B cell (primary cell): ENCODE measurements at regions not wholly inside any gene's neighbourhood (a gene's known extent, or its start where the extent isn't known, plus 50 kb on each side); places are given as distances from the start of the nearest gene placed in this dataset.

Experiments used
- ATAC-seq: fragments of 200-7000 bp; cut with Tn5 transposase; one replicate; pipeline ENCODE4 v1.10.0; 2021; ENCODE audit warnings: low read depth, mild to moderate bottlenecking, moderate number of reproducible peaks, moderate library complexity
- CTCF ChIA-PET: fragments of 350-600 bp; sonication (Branson Sonifier 250); formaldehyde crosslinking; loops from one replicate; lab custom pipeline; 2021; ENCODE audit warnings: antibody characterized with exemption, inconsistent platforms; lab: Charles Lee
- POLR2A ChIA-PET: fragments of 350-600 bp; sonication (Branson Sonifier 250); formaldehyde crosslinking; loops from one replicate; lab custom pipeline; 2021; ENCODE audit warnings: antibody characterized with exemption; lab: Charles Lee
- DNase-seq: peaks from one replicate; pipeline ENCODE4 v3.0.0; 2013
- H2AFZ ChIP-seq: 2 replicates; pipeline ENCODE4 v1.6.1; 2012; ENCODE audit warnings: mild to moderate bottlenecking, low read depth, low read length; ENCODE audit not compliant: insufficient read depth, poor library complexity, severe bottlenecking
- H3K27ac ChIP-seq, 2 donors: 1 replicate in 1 of 2; 2 replicates in 1 of 2; pipeline ENCODE4 v1.5.1; 2012 to 2013; ENCODE audit warnings: low read length in 2 of 2, mild to moderate bottlenecking in 2 of 2, moderate library complexity in 1 of 2
- H3K27me3 ChIP-seq, 4 experiments: fragments of 200-600 bp in 1 of 4; sonication (generic) in 1 of 4; replicated peaks in 1 of 4; 1 replicate in 2 of 4; 2 replicates in 2 of 4; pipeline versions ENCODE4 v1.6.1 to v1.7.0; 2013 to 2016; ENCODE audit warnings: low read length in 3 of 4, mild to moderate bottlenecking in 2 of 4, mixed read lengths in 1 of 4, moderate library complexity in 1 of 4; ENCODE audit not compliant: insufficient read depth in 4 of 4, control insufficient read depth in 3 of 4; ENCODE audit errors: control extremely low read depth in 1 of 4
- H3K36me3 ChIP-seq, 2 experiments: replicated peaks in 1 of 2; 1 replicate in 1 of 2; 2 replicates in 1 of 2; pipeline versions ENCODE4 v1.6.1 to v1.7.1; 2013; ENCODE audit warnings: low read length in 1 of 2; ENCODE audit not compliant: insufficient read depth in 2 of 2, control insufficient read depth in 1 of 2; ENCODE audit errors: control extremely low read depth in 1 of 2, extremely low read depth in 1 of 2
- H3K4me1 ChIP-seq, 2 donors: fragments of 200-600 bp in 1 of 2; sonication (generic) in 1 of 2; 1 replicate in 1 of 2; 2 replicates in 1 of 2; pipeline versions ENCODE4 v1.5.1 to v1.6.1; 2013 to 2017; ENCODE audit warnings: low read length in 2 of 2; ENCODE audit not compliant: control insufficient read depth in 2 of 2, insufficient read depth in 2 of 2
- H3K4me2 ChIP-seq: replicated peaks from 2 replicates; pipeline ENCODE3; 2012; ENCODE audit warnings: mild to moderate bottlenecking, low read depth, low read length; ENCODE audit not compliant: poor library complexity, severe bottlenecking
- H3K4me3 ChIP-seq, 5 experiments: fragments of 200-600 bp in 1 of 5; sonication (generic) in 1 of 5; 1 replicate in 3 of 5; 2 replicates in 2 of 5; pipeline versions ENCODE4 v1.5.1 to v1.7.0; 2011 to 2016; ENCODE audit warnings: low read length in 4 of 5, mild to moderate bottlenecking in 4 of 5, low read depth in 2 of 5, control low read depth in 1 of 5, moderate library complexity in 1 of 5; ENCODE audit not compliant: insufficient read depth in 1 of 5; ENCODE audit errors: control extremely low read depth in 1 of 5, extremely low read depth in 1 of 5
- H3K79me2 ChIP-seq: fragments of 200-600 bp; sonication (generic); one replicate; pipeline ENCODE4 v1.6.0; 2016; ENCODE audit warnings: low read length; ENCODE audit not compliant: control insufficient read depth, insufficient read depth
- H3K9ac ChIP-seq: fragments of 200-600 bp; sonication (generic); 2 replicates; pipeline ENCODE4 v1.6.1; 2017; ENCODE audit warnings: mild to moderate bottlenecking, low read length, moderate library complexity
- H3K9me3 ChIP-seq, 3 donors: one replicate each; pipeline versions ENCODE4 v1.6.1 to v1.7.1; 2013; ENCODE audit warnings: low read length in 2 of 3; ENCODE audit not compliant: control insufficient read depth in 2 of 3, insufficient read depth in 1 of 3; ENCODE audit errors: control extremely low read depth in 1 of 3
- H4K20me1 ChIP-seq: 2 replicates; pipeline ENCODE4 v1.6.0; 2012; ENCODE audit warnings: mild to moderate bottlenecking, low read length; ENCODE audit not compliant: insufficient read depth, control insufficient read depth, poor library complexity, severe bottlenecking
- H3K27ac Mint-ChIP-seq: one replicate; pipeline ENCODE4 v1.8.0; 2021; ENCODE audit warnings: mixed read lengths
- H3K27me3 Mint-ChIP-seq: one replicate; pipeline ENCODE4 v1.8.0; 2021; ENCODE audit warnings: mixed read lengths
- H3K4me1 Mint-ChIP-seq: one replicate; pipeline ENCODE4 v1.8.0; 2021; ENCODE audit warnings: mixed read lengths
- H3K4me3 Mint-ChIP-seq: one replicate; pipeline ENCODE4 v1.8.0; 2021; ENCODE audit warnings: mixed read lengths
- H3K9me3 Mint-ChIP-seq: one replicate; pipeline ENCODE4 v1.8.0; 2022; ENCODE audit warnings: mixed read lengths; ENCODE audit not compliant: insufficient read depth
- EZH2 ChIP-seq: IDR thresholded peaks from 2 replicates; pipeline ENCODE4 v1.6.1; 2012; ENCODE audit warnings: borderline replicate concordance, low read depth, mild to moderate bottlenecking, moderate library complexity, low read length; ENCODE audit not compliant: insufficient read depth, poor library complexity, severe bottlenecking
- WGBS: methylation state at CpG from one replicate; pipeline ENCODE4 v1.1.5; 2013; ENCODE audit warnings: missing lambda C conversion rate; ENCODE audit not compliant: insufficient coverage; 5-methylcytosine and 5-hydroxymethylcytosine counted together
- intact Hi-C: fragments of 100-400 bp; cut with micrococcal nuclease; formaldehyde crosslinking; loops from one replicate; pipeline ENCODE4 v1.10.0; 2022
- TF ChIP-seq, protein P1 (sequence below): fragments of 200-600 bp; IDR thresholded peaks from one replicate; pipeline ENCODE4 v1.8.0; 2022; ENCODE audit warnings: antibody characterized with exemption, mild to moderate bottlenecking

DNA sequence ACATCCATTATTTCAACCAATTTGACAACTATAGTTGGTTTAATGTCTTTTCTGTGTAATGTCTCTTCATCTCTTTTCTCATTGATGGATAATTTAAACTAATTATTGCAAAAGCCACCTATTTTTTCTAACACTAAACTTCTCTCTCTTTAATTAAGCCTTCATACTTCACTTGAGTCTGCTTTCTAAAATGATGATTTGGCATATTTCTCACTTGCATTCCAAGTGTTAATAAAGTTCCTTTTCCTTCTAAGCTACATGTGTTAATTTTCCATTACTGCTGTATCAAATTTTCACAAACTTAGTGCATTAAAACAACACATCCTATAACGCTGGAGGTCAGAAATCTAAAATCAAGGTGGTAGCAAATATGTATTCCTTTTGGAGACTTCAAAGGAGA is 1743.8 kb upstream of the PCDH7 start:
- Histone ChIP-seq H3K4me3 (no peak overlapping the region), H3K9ac (no peak overlapping the region), H3K27ac (no peak overlapping the region), H4K20me1 (no peaks in the 10 kb centered on the region), H3K9me3 (no peaks in the 10 kb centered on the region), H2AFZ (no peak overlapping the region), H3K27me3 (no peaks in the 10 kb centered on the region), H3K4me1 (no peaks in the 10 kb centered on the region), H3K36me3 (no peaks in the 10 kb centered on the region), H3K4me2 (no peak overlapping the region), H3K79me2 (no peaks in the 10 kb centered on the region)
- Mint-ChIP-seq H3K9me3 (no peaks in the 10 kb centered on the region), H3K27me3 (no peaks in the 10 kb centered on the region), H3K4me3 (no peak overlapping the region), H3K4me1 (no peaks in the 10 kb centered on the region), H3K27ac (no peak overlapping the region)
- POLR2A ChIA-PET = no interaction called here
- 60% methylated on average over 1 of the region's 1 CpG for WGBS
- no peak for TF ChIP-seq EZH2
- TF ChIP-seq, protein P1, sequence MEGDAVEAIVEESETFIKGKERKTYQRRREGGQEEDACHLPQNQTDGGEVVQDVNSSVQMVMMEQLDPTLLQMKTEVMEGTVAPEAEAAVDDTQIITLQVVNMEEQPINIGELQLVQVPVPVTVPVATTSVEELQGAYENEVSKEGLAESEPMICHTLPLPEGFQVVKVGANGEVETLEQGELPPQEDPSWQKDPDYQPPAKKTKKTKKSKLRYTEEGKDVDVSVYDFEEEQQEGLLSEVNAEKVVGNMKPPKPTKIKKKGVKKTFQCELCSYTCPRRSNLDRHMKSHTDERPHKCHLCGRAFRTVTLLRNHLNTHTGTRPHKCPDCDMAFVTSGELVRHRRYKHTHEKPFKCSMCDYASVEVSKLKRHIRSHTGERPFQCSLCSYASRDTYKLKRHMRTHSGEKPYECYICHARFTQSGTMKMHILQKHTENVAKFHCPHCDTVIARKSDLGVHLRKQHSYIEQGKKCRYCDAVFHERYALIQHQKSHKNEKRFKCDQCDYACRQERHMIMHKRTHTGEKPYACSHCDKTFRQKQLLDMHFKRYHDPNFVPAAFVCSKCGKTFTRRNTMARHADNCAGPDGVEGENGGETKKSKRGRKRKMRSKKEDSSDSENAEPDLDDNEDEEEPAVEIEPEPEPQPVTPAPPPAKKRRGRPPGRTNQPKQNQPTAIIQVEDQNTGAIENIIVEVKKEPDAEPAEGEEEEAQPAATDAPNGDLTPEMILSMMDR = no peak
- intact Hi-C loops = no loop called here
- ATAC-seq (no peak), DNase-seq (no peak)
- CTCF ChIA-PET = no interaction called here

DNA sequence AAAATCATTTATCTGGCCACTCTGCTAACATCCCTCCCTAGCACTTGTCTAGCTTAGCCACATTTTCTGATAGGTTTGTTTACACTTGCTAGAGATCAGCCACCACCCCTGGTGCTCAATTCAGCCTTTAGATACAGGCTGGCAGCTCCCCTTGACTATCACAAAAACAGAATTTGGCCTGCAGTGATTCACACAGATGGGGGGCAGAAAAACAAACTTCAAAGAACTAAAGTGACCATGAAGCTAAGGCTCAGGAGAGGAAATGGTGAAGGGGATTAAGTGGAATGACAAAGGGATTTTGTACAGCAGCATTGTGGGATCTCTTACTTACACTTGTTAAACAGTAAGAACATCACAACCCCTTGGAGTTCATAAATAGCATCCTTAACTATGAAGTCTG is 1718.0 kb upstream of the PCDH7 start:
- H3K4me2 ChIP-seq = no peak overlapping the region

More for the DNA sequence above, 1718.0 kb upstream of the PCDH7 start:
- no peak for ATAC-seq
- Mint-ChIP-seq H3K27ac (no peak overlapping the region), H3K4me1 (no peaks in the 10 kb centered on the region), H3K4me3 (no peak overlapping the region), H3K9me3 (peaks cover 3% of the 10 kb centered on the region), H3K27me3 (no peaks in the 10 kb centered on the region)
- no peaks in the 10 kb centered on the region for H3K4me1 ChIP-seq
- ChIA-PET POLR2A (no interaction called here), CTCF (no interaction called here)
- no peak for DNase-seq
- no peak overlapping the region for H3K27ac ChIP-seq
- H3K36me3 ChIP-seq = no peaks in the 10 kb centered on the region
- TF ChIP-seq EZH2 = no peak
- TF ChIP-seq, protein P1 = no peak
- no peak overlapping the region for H3K9ac ChIP-seq
- no peak overlapping the region for H3K4me3 ChIP-seq
- H4K20me1 ChIP-seq = no peaks in the 10 kb centered on the region
- intact Hi-C loops = no loop called here
- no peaks in the 10 kb centered on the region for H3K27me3 ChIP-seq
- H3K79me2 ChIP-seq = no peaks in the 10 kb centered on the region
- peaks cover 0 to 7% (median 0%) of the 10 kb centered on the region in 3 donors for H3K9me3 ChIP-seq
- no peak overlapping the region for H2AFZ ChIP-seq
